NCI-H526 (cell line): ENCODE measurements at regions not wholly inside any gene's neighbourhood (a gene's known extent, or its start where the extent isn't known, plus 50 kb on each side); places are given as distances from the start of the nearest gene placed in this dataset.
A peak's percentile ranks its signal among the peaks of the same experiment; 100 is the strongest.

Experiments
- DNase-seq, 2 experiments: peaks; one replicate each; lab custom pipeline; 2025; lab: John Stamatoyannopoulos, UW

GRCh38 chrX:130974323-130974722 is 71.3 kb upstream of the ENOX2 start:
- no peak for DNase-seq

GRCh38 chrX:130975947-130976346 is 72.9 kb upstream of the ENOX2 start:
- DNase-seq, result peak in 1 of 2 experiments; percentile 59

- DNase-seq, result no peak
These were observed 76.3 kb upstream of the ARHGAP36 start for GRCh38 chrX:130981836-130982235.

- no peak for DNase-seq
These were observed 73.4 kb upstream of the ARHGAP36 start for GRCh38 chrX:130984782-130985181.

GRCh38 chrX:130987241-130987640 is 70.9 kb upstream of the ARHGAP36 start:
- DNase-seq, result no peak

GRCh38 chrX:130990723-130991122 is 67.4 kb upstream of the ARHGAP36 start:
- DNase-seq, result no peak

- peak in 1 of 2 experiments; percentile 49 for DNase-seq
These were observed 63.5 kb upstream of the ARHGAP36 start for GRCh38 chrX:130994671-130995070.

- no peak for DNase-seq
These were observed 62.7 kb upstream of the ARHGAP36 start for GRCh38 chrX:130995439-130995838.

- DNase-seq, result no peak
These were observed 60.8 kb upstream of the ARHGAP36 start for GRCh38 chrX:130997314-130997713.

GRCh38 chrX:130999360-130999759 is 58.8 kb upstream of the ARHGAP36 start:
- DNase-seq, result no peak
